ENCODE measurements at regions not wholly inside any gene's neighbourhood (a gene's known extent, or its start where the extent isn't known, plus 50 kb on each side); places are given as distances from the start of the nearest gene placed in this dataset.

DNA sequence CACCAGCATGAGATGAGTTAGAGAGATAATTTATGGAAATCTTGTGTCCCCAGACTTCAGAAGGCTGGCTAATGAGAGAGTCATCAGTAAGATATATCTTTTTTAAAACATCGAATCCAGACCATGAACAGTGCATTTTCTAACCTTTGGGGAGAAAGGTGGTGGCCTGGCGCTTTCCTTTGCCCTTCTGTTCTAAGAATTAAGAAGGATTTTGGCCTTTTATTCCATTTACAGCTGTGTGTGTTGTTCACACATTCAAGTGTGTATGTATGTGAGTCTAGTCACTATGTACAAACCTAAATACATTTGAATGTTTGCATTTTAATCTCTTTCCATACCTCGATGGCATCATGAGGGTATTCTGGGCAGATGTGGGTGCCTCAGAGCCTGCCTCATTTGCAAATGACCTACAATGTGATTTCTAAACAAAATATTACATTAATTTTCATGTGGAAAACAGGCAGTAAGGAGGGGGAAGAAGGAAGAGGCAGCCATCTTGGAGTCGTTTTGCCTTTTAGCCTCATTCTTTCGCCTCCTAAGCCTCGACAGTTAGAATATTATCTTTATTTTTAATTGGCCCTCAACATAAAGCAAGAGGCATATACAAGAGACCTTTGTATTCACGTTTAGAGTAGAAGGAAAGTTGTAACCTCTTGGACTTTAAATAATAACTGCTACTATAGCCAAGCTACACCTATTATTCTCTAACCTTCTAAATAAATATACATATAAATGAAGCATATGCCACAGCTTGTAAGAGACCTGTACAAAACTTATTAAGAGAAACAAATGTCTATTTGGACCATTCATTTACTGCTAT, 125.3 kb upstream of the TMEM161B start:
- no peaks in the 10 kb centered on the region for H3K36me3 Mint-ChIP-seq (ENCODE audit: low read depth)
- ChIA-PET POLR2A (no interaction called here), CTCF (no interaction called here)
- H3K27ac Mint-ChIP-seq, result no peak overlapping the region
- no peaks in the 10 kb centered on the region for H3K9me3 Mint-ChIP-seq
- H3K27me3 Mint-ChIP-seq, result no peaks in the 10 kb centered on the region
- no peak overlapping the region for H3K4me3 Mint-ChIP-seq
- H3K4me1 Mint-ChIP-seq, result peaks cover 2% of the 10 kb centered on the region
- no peak for DNase-seq

DNA sequence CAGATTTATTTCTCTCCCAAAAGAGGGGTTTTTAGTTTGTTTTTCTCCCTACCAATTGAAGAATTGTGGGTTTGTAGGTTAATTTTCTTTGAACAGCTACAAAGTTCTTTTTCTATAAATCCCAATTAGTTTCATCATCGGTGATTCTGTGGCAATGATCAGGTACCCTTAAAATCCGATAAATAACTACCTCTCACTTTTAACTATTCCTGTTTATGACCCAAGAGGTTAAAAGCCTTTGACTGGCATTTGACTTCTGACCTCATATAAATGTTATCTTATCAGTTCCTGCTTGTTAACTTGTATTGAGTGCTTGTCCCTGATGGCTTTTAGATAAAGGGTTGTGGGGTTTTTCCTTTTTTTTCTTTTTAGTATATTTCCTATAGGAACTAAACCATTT, 124.4 kb upstream of the TMEM161B start:
- CTCF ChIA-PET, result no interaction called here
- Mint-ChIP-seq H3K4me1 (peaks cover 2% of the 10 kb centered on the region), H3K27me3 (no peaks in the 10 kb centered on the region), H3K36me3 (ENCODE audit: low read depth) (no peaks in the 10 kb centered on the region), H3K4me3 (no peak overlapping the region), H3K9me3 (no peaks in the 10 kb centered on the region), H3K27ac (no peak overlapping the region)
- POLR2A ChIA-PET, result no interaction called here
- DNase-seq, result no peak

- POLR2A ChIA-PET, result no interaction called here
- H3K36me3 Mint-ChIP-seq (ENCODE audit: low read depth), result no peaks in the 10 kb centered on the region
Measured at GRCh38 chr5:88391991-88392390, 123.3 kb upstream of the TMEM161B start.

GRCh38 chr5:88391116-88391515, 122.5 kb upstream of the TMEM161B start:
- H3K27me3 Mint-ChIP-seq, result no peaks in the 10 kb centered on the region
- no peaks in the 10 kb centered on the region for H3K9me3 Mint-ChIP-seq
- ChIA-PET POLR2A (no interaction called here), CTCF (no interaction called here)
- no peak for DNase-seq
- H3K4me1 Mint-ChIP-seq, result no peaks in the 10 kb centered on the region
- H3K27ac Mint-ChIP-seq, result no peak overlapping the region
- no peak overlapping the region for H3K4me3 Mint-ChIP-seq
- no peaks in the 10 kb centered on the region for H3K36me3 Mint-ChIP-seq (ENCODE audit: low read depth)

More at GRCh38 chr5:88391991-88392390, 123.3 kb upstream of the TMEM161B start:
- no peak for DNase-seq
- Mint-ChIP-seq H3K27ac (no peak overlapping the region), H3K27me3 (no peaks in the 10 kb centered on the region), H3K9me3 (no peaks in the 10 kb centered on the region), H3K4me1 (no peaks in the 10 kb centered on the region), H3K4me3 (no peak overlapping the region)
- CTCF ChIA-PET, result no interaction called here

DNA sequence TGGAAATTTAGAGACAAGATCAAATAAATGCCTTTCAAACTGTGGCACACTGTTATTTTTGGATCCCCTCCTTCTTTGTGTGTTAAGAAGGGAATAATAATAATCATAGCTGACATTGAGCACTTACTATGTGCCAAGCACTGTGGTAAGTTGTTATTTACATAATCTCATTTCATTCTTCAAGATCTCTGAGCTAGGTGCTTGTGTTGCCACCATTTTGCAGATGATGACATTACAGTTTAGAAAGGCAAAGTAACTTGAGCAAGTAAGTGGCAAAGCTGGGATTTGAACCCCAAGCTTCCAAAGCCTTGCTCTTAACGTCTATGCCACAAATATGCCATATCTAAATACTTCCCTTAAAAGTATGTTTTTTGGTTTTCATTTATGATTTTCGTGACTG, 121.8 kb upstream of the TMEM161B start:
- H3K4me3 Mint-ChIP-seq, result no peak overlapping the region
- ChIA-PET CTCF (no interaction called here), POLR2A (no interaction called here)
- H3K27ac Mint-ChIP-seq, result no peak overlapping the region
- H3K4me1 Mint-ChIP-seq, result no peaks in the 10 kb centered on the region
- H3K9me3 Mint-ChIP-seq, result no peaks in the 10 kb centered on the region
- no peak for DNase-seq
- no peaks in the 10 kb centered on the region for H3K36me3 Mint-ChIP-seq (ENCODE audit: low read depth)
- H3K27me3 Mint-ChIP-seq, result no peaks in the 10 kb centered on the region

DNA sequence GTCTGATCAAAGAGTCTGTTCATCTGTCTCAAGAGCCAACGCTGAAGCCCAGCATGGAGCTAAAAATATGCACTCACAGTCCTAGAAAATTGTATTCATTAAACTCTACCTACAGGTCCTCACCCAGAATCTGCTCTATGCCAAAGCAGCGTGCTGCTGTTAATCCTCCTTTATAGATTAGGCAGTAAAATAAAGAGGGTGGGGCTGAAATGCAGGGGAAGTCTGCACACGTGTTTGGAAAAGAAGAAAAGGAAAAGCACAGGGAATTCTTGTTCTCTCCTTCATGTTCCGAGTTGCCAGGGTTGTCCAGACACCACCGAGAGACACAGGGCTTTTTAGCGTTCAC, 121.4 kb upstream of the TMEM161B start:
- Mint-ChIP-seq H3K9me3 (no peaks in the 10 kb centered on the region), H3K27ac (no peak overlapping the region), H3K4me1 (no peaks in the 10 kb centered on the region), H3K27me3 (no peaks in the 10 kb centered on the region), H3K4me3 (no peak overlapping the region), H3K36me3 (ENCODE audit: low read depth) (no peaks in the 10 kb centered on the region)
- no peak for DNase-seq
- ChIA-PET CTCF (no interaction called here), POLR2A (no interaction called here)

- no peak overlapping the region for H3K27ac Mint-ChIP-seq
Measured at GRCh38 chr5:88389338-88390095, 120.9 kb upstream of the TMEM161B start.

GRCh38 chr5:88388476-88389337, 120.1 kb upstream of the TMEM161B start:
- no peak for DNase-seq
- no peaks in the 10 kb centered on the region for H3K4me1 Mint-ChIP-seq
- no peaks in the 10 kb centered on the region for H3K9me3 Mint-ChIP-seq
- H3K27ac Mint-ChIP-seq, result no peak overlapping the region
- H3K4me3 Mint-ChIP-seq, result no peak overlapping the region
- ChIA-PET POLR2A (interaction anchor here (0.5 kb wide), 1 partner anchor 9 kb away, joined by 3 read pairs; no protein-coding TSS in a partner anchor), CTCF (interaction anchor here (0.6 kb wide), 1 partner anchor 1084 kb away, joined by 3 read pairs; no protein-coding TSS in a partner anchor)
- no peaks in the 10 kb centered on the region for H3K36me3 Mint-ChIP-seq (ENCODE audit: low read depth)
- H3K27me3 Mint-ChIP-seq, result no peaks in the 10 kb centered on the region

More at GRCh38 chr5:88389338-88390095, 120.9 kb upstream of the TMEM161B start:
- Mint-ChIP-seq H3K36me3 (ENCODE audit: low read depth) (no peaks in the 10 kb centered on the region), H3K9me3 (no peaks in the 10 kb centered on the region), H3K4me3 (no peak overlapping the region), H3K27me3 (no peaks in the 10 kb centered on the region), H3K4me1 (no peaks in the 10 kb centered on the region)
- DNase-seq, result no peak
- ChIA-PET CTCF (interaction anchor here (0.6 kb wide), 1 partner anchor 1085 kb away, joined by 3 read pairs; no protein-coding TSS in a partner anchor), POLR2A (no interaction called here)

DNA sequence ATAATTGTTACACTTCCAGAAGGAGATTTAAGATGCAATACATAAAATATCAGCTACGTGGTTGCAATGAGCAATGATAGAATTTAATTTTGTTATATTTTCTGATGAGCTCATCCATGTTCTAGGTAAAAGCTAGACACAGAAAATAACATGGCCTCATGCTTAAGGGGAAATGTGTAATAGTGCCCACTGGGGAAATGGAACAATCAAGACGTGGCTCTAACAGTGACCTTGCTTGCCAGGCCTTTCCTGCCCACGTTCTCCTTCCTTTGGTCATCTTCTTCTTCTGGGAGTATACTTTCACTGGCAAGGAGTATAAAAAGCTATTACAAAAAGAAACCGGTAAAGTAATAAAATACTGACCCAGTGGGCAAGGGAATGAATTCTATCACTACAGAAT, 116.2 kb upstream of the TMEM161B start:
- Mint-ChIP-seq H3K4me3 (no peak overlapping the region), H3K9me3 (no peaks in the 10 kb centered on the region), H3K36me3 (ENCODE audit: low read depth) (no peaks in the 10 kb centered on the region), H3K27me3 (no peaks in the 10 kb centered on the region), H3K27ac (no peak overlapping the region), H3K4me1 (no peaks in the 10 kb centered on the region)
- POLR2A ChIA-PET, result no interaction called here
- DNase-seq, result no peak
- CTCF ChIA-PET, result no interaction called here

GRCh38 chr5:88380332-88380731, 111.7 kb upstream of the TMEM161B start:
- H3K4me3 Mint-ChIP-seq, result no peak overlapping the region
- no peak overlapping the region for H3K27ac Mint-ChIP-seq
- ChIA-PET POLR2A (interaction anchor here (0.7 kb wide), 1 partner anchor 8 kb away, joined by 3 read pairs; no protein-coding TSS in a partner anchor), CTCF (no interaction called here)
- H3K9me3 Mint-ChIP-seq, result no peaks in the 10 kb centered on the region
- H3K36me3 Mint-ChIP-seq (ENCODE audit: low read depth), result no peaks in the 10 kb centered on the region
- H3K4me1 Mint-ChIP-seq, result no peaks in the 10 kb centered on the region
- H3K27me3 Mint-ChIP-seq, result no peaks in the 10 kb centered on the region
- DNase-seq, result no peak

GRCh38 chr5:88377705-88378656, 109.3 kb upstream of the TMEM161B start:
- POLR2A ChIA-PET, result no interaction called here
- no peaks in the 10 kb centered on the region for H3K9me3 Mint-ChIP-seq
- H3K27me3 Mint-ChIP-seq, result no peaks in the 10 kb centered on the region
- H3K4me3 Mint-ChIP-seq, result no peak overlapping the region
- H3K36me3 Mint-ChIP-seq (ENCODE audit: low read depth), result no peaks in the 10 kb centered on the region
- DNase-seq, result no peak
- H3K4me1 Mint-ChIP-seq, result peaks cover 5% of the 10 kb centered on the region
- CTCF ChIA-PET, result no interaction called here
- no peak overlapping the region for H3K27ac Mint-ChIP-seq

- Mint-ChIP-seq H3K36me3 (ENCODE audit: low read depth) (no peaks in the 10 kb centered on the region), H3K27ac (no peak overlapping the region), H3K27me3 (no peaks in the 10 kb centered on the region), H3K4me1 (peaks cover 5% of the 10 kb centered on the region), H3K9me3 (no peaks in the 10 kb centered on the region), H3K4me3 (no peak overlapping the region)
- ChIA-PET CTCF (no interaction called here), POLR2A (no interaction called here)
- no peak for DNase-seq
Measured at GRCh38 chr5:88377240-88377639, 108.6 kb upstream of the TMEM161B start.
